C4-2B (cell line): ENCODE measurements at regions not wholly inside any gene's neighbourhood (a gene's known extent, or its start where the extent isn't known, plus 50 kb on each side); places are given as distances from the start of the nearest gene placed in this dataset.

Experiments
- ZFX ChIP-seq: fragments of 450-650 bp; IDR thresholded peaks from 2 replicates; pipeline ENCODE4 v1.6.1; 2017
- TF ChIP-seq, protein P1 (sequence below): fragments of 450-650 bp; conservative IDR thresholded peaks from 2 replicates; pipeline ENCODE4 v1.5.1; 2017; ENCODE audit warnings: mild to moderate bottlenecking

DNA sequence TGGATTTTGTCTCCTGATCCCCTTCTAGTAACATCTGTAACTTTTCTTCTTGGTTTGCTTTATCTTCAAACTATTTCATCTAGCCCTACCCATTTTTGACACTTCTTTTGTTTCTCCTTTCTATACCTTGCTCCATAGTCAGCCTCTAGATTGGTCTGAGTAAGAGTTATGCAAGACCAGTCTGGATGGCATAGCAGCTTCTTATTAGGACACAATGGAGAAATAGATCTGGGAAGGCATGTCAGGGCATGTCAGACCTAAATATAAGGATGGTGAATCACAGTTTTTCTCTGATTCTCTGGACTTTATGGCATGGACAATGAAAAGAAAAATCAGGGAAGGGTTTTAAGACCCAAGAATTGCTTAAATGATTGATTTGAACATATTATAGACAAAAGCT, 452.5 kb downstream of the RAP2B start:
- TF ChIP-seq, protein P1, sequence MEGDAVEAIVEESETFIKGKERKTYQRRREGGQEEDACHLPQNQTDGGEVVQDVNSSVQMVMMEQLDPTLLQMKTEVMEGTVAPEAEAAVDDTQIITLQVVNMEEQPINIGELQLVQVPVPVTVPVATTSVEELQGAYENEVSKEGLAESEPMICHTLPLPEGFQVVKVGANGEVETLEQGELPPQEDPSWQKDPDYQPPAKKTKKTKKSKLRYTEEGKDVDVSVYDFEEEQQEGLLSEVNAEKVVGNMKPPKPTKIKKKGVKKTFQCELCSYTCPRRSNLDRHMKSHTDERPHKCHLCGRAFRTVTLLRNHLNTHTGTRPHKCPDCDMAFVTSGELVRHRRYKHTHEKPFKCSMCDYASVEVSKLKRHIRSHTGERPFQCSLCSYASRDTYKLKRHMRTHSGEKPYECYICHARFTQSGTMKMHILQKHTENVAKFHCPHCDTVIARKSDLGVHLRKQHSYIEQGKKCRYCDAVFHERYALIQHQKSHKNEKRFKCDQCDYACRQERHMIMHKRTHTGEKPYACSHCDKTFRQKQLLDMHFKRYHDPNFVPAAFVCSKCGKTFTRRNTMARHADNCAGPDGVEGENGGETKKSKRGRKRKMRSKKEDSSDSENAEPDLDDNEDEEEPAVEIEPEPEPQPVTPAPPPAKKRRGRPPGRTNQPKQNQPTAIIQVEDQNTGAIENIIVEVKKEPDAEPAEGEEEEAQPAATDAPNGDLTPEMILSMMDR, result no peak
- TF ChIP-seq ZFX, result no peak
